Mesendoderm (in vitro differentiated cells): ENCODE measurements at regions not wholly inside any gene's neighbourhood (a gene's known extent, or its start where the extent isn't known, plus 50 kb on each side); places are given as distances from the start of the nearest gene placed in this dataset.
"Not testable (repeated sequence)": the region's sequence is repeated elsewhere in the genome, so short reads cannot be mapped to it uniquely, and the experiment has no call there.

Experiments used
- DNase-seq: peaks from one replicate; pipeline ENCODE4 v3.0.0; 2013
- H2AK5ac ChIP-seq: 2 replicates; pipeline ENCODE4 v1.6.1; 2013; ENCODE audit warnings: low read length, inconsistent platforms
- H2BK120ac ChIP-seq: 2 replicates; pipeline ENCODE4 v1.6.1; 2013; ENCODE audit warnings: low read depth, mild to moderate bottlenecking, low read length, moderate library complexity, mixed read lengths
- H2BK15ac ChIP-seq: replicated peaks from 2 replicates; pipeline ENCODE4 v1.6.1; 2013; ENCODE audit warnings: low read depth, mild to moderate bottlenecking, moderate library complexity
- H2BK5ac ChIP-seq: 2 replicates; pipeline ENCODE4 v1.6.1; 2013; ENCODE audit warnings: low read length, inconsistent platforms
- H3K18ac ChIP-seq: 2 replicates; pipeline ENCODE4 v1.6.1; 2013; ENCODE audit warnings: mild to moderate bottlenecking, low read length, mixed read lengths
- H3K23ac ChIP-seq: one replicate; pipeline ENCODE4 v1.6.1; 2013; ENCODE audit warnings: low read length
- H3K27ac ChIP-seq: 2 replicates; pipeline ENCODE4 v1.5.1; 2013; ENCODE audit warnings: low read depth, mild to moderate bottlenecking, inconsistent platforms, low read length, moderate library complexity
- H3K27me3 ChIP-seq: 2 replicates; pipeline ENCODE4 v1.6.1; 2013; ENCODE audit warnings: low read length, control low read depth, mild to moderate bottlenecking, inconsistent platforms; ENCODE audit not compliant: insufficient read depth, poor library complexity
- H3K36me3 ChIP-seq: 2 replicates; pipeline ENCODE4 v1.6.1; 2013; ENCODE audit warnings: low read length, inconsistent platforms; ENCODE audit not compliant: control insufficient read depth, insufficient read depth
- H3K4ac ChIP-seq: one replicate; pipeline ENCODE4 v1.6.1; 2013; ENCODE audit warnings: low read depth, mild to moderate bottlenecking, low read length, moderate library complexity
- H3K4me1 ChIP-seq: 2 replicates; pipeline ENCODE4 v1.6.1; 2013; ENCODE audit warnings: low read depth, low read length, inconsistent platforms; ENCODE audit not compliant: control insufficient read depth
- H3K4me2 ChIP-seq: 2 replicates; pipeline ENCODE4 v1.6.1; 2013; ENCODE audit warnings: low read length
- H3K4me3 ChIP-seq: 2 replicates; pipeline ENCODE4 v1.5.1; 2013; ENCODE audit warnings: mild to moderate bottlenecking, low read length
- H3K56ac ChIP-seq: one replicate; pipeline ENCODE4 v1.6.1; 2013; ENCODE audit warnings: low read length
- H3K79me1 ChIP-seq: 2 replicates; pipeline ENCODE4 v1.6.1; 2013; ENCODE audit warnings: low read length, inconsistent platforms
- H3K79me2 ChIP-seq: 2 replicates; pipeline ENCODE4 v1.6.1; 2013; ENCODE audit warnings: mild to moderate bottlenecking, low read length; ENCODE audit not compliant: control insufficient read depth, insufficient read depth
- H3K9ac ChIP-seq: 2 replicates; pipeline ENCODE4 v1.6.1; 2013; ENCODE audit warnings: low read length, inconsistent platforms
- H4K5ac ChIP-seq: one replicate; pipeline ENCODE4 v1.6.1; 2013; ENCODE audit warnings: low read length
- H4K8ac ChIP-seq: one replicate; pipeline ENCODE4 v1.6.1; 2013; ENCODE audit warnings: low read depth, mild to moderate bottlenecking, control low read depth, low read length, moderate library complexity
- WGBS: extraction: QIAGEN DNeasy Blood & Tissue Kit; methylation state at CpG from one replicate; pipeline ENCODE4 v1.1.7; 2013; ENCODE audit warnings: low lambda C conversion rate, missing lambda C conversion rate; ENCODE audit not compliant: insufficient coverage; ENCODE audit errors: extremely low coverage; 5-methylcytosine and 5-hydroxymethylcytosine counted together

DNA sequence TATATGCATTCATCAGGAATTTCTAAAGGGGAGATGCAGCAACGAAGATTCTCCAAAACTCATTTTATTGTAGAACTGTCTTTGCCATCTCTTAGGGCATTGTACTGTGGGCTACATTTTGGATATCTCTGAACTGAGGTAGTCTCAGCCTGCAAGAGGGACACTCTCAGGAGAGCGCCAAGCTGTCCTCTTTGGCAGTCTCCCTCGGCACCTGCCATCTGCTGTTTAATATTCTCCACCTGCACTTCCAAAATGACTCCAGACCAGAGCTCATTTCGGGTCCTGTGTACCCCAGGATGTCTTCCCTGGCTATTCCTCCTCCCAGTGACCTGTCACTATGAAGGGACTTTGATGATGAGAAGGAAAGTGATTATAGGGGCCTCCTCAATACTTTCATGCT is 356.3 kb upstream of the C1orf174 start:
- Histone ChIP-seq H3K56ac (no peak overlapping the region), H3K79me2 (no peaks in the 10 kb centered on the region), H3K36me3 (no peaks in the 10 kb centered on the region), H3K4me1 (no peaks in the 10 kb centered on the region), H3K18ac (no peak overlapping the region), H2BK5ac (no peak overlapping the region), H4K8ac (no peak overlapping the region), H2AK5ac (no peak overlapping the region), H2BK15ac (no peak overlapping the region), H3K79me1 (no peaks in the 10 kb centered on the region), H3K27ac (no peak overlapping the region), H3K4me2 (no peak overlapping the region), H3K4ac (no peak overlapping the region), H3K9ac (no peak overlapping the region), H3K23ac (no peak overlapping the region), H3K27me3 (no peaks in the 10 kb centered on the region), H3K4me3 (no peak overlapping the region), H2BK120ac (no peak overlapping the region), H4K5ac (no peak overlapping the region)
- no peak for DNase-seq
- WGBS = no CpG with 5 or more reads among the region's 4 CpGs

DNA sequence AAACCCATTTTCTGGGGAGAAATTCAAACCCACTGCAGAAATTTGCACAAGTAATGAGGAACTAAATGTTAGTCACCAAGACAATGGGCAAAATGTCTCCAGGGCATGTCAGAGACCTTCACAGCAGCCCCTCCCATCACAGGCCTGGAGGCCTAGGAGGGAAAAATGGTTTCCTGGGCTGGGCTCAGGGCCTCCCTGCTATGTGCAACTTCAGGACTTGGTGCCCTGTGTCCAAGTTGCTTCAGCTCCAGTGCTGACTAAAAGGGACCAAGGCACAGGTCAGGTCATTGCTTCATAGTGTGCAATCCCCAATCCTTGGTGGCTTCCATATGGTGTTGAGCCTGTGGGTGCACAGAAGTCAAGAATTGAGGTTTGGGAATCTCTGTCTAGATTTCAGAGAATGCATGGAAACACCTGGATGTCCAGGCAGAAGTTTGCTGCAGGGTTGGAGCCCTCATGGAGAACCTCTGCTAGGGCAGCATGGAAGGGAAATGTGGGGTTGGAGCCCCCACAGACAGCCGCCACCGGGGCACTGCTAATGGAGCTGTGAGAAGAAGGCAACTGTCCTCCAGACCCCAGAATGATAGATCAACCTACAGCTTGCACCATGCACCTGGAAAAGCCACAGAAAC is 358.2 kb upstream of the C1orf174 start:
- not testable (repeated sequence) for H2BK15ac ChIP-seq, H3K4me2 ChIP-seq, H3K18ac ChIP-seq, H3K4me1 ChIP-seq, H3K36me3 ChIP-seq, H3K79me2 ChIP-seq, H3K27ac ChIP-seq, DNase-seq, H3K9ac ChIP-seq, H3K56ac ChIP-seq, H3K79me1 ChIP-seq, H2BK5ac ChIP-seq, H3K23ac ChIP-seq, H2AK5ac ChIP-seq, H3K27me3 ChIP-seq, H2BK120ac ChIP-seq, H4K5ac ChIP-seq, H4K8ac ChIP-seq, H3K4ac ChIP-seq, H3K4me3 ChIP-seq
- no CpG with 5 or more reads among the region's 2 CpGs for whole genome bisulfite sequencing

DNA sequence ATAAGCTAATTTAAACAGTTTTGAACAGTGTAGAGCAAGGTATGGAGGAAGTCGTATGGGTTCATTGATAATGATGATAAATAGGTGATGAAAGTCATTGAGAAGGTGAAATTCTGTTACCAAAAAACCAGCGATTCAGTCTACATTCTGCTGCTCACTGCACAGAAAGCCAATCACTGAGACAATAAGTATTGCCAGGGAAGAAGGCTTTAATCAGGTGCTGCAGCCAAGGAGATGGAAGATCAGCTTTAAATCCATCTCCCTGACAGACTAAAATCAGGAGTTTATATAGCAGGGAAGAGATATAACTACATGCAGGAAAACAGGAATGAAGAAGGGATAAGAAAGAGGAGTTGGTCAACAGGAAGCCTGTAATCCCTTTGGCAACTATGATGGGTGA is 361.3 kb upstream of the C1orf174 start:
- Histone ChIP-seq H3K4me3 (no peak overlapping the region), H3K27me3 (no peaks in the 10 kb centered on the region), H3K4ac (no peak overlapping the region), H3K4me2 (no peak overlapping the region), H3K23ac (no peak overlapping the region), H3K18ac (no peak overlapping the region), H3K79me2 (no peaks in the 10 kb centered on the region), H3K4me1 (no peaks in the 10 kb centered on the region), H3K27ac (no peak overlapping the region), H2AK5ac (no peak overlapping the region), H3K36me3 (no peaks in the 10 kb centered on the region), H4K8ac (no peak overlapping the region), H4K5ac (no peak overlapping the region), H2BK120ac (no peak overlapping the region), H2BK5ac (no peak overlapping the region), H3K9ac (no peak overlapping the region), H3K56ac (no peak overlapping the region), H3K79me1 (no peaks in the 10 kb centered on the region), H2BK15ac (no peak overlapping the region)
- no CpG with 5 or more reads among the region's 2 CpGs for WGBS
- DNase-seq = no peak

- Histone ChIP-seq H2BK120ac (no peak overlapping the region), H2AK5ac (no peak overlapping the region), H3K23ac (no peak overlapping the region), H3K4me3 (no peak overlapping the region), H3K4ac (no peak overlapping the region), H3K9ac (no peak overlapping the region), H3K4me2 (no peak overlapping the region), H4K8ac (no peak overlapping the region), H4K5ac (no peak overlapping the region), H3K18ac (no peak overlapping the region), H2BK15ac (no peak overlapping the region), H3K4me1 (no peaks in the 10 kb centered on the region), H2BK5ac (no peak overlapping the region), H3K27ac (no peak overlapping the region), H3K56ac (no peak overlapping the region), H3K27me3 (no peaks in the 10 kb centered on the region), H3K79me2 (no peaks in the 10 kb centered on the region), H3K36me3 (no peaks in the 10 kb centered on the region), H3K79me1 (no peaks in the 10 kb centered on the region)
- no CpG with 5 or more reads among the region's 2 CpGs for WGBS
- DNase-seq = no peak
Measured at GRCh38 chr1:4262665-4263064, 362.6 kb upstream of the C1orf174 start.

DNA sequence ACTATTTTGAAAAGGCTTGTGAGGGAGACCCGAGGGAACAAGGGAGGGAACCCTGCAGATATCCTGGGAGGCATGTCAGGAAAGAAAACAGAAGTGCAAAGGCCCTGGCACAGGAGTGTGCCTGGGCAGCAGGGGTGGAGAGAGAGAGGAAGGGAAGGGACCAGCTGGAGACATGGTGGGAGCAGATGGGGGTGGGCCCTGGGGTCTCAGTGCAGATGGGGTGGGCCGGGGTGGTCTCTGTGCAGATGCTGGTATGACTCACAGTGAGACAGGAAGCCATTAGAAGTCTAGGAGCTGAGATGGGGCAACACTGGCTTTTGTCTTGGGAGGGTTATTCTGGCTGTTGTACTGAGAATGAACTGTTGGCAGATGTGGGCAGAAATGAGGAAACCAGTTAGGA is 363.6 kb upstream of the C1orf174 start:
- Histone ChIP-seq H3K23ac (no peak overlapping the region), H3K27me3 (no peaks in the 10 kb centered on the region), H3K4ac (no peak overlapping the region), H3K79me2 (no peaks in the 10 kb centered on the region), H2AK5ac (no peak overlapping the region), H4K5ac (no peak overlapping the region), H3K36me3 (no peaks in the 10 kb centered on the region), H2BK5ac (no peak overlapping the region), H2BK120ac (no peak overlapping the region), H3K9ac (no peak overlapping the region), H3K56ac (no peak overlapping the region), H3K4me2 (no peak overlapping the region), H3K79me1 (no peaks in the 10 kb centered on the region), H3K18ac (no peak overlapping the region), H3K4me3 (no peak overlapping the region), H2BK15ac (no peak overlapping the region), H3K4me1 (no peaks in the 10 kb centered on the region), H4K8ac (no peak overlapping the region), H3K27ac (no peak overlapping the region)
- no CpG with 5 or more reads among the region's 2 CpGs for WGBS
- DNase-seq = no peak

- Histone ChIP-seq H2BK120ac (no peak overlapping the region), H3K79me2 (no peaks in the 10 kb centered on the region), H3K27me3 (no peaks in the 10 kb centered on the region), H2BK15ac (no peak overlapping the region), H3K4me3 (no peak overlapping the region), H3K36me3 (no peaks in the 10 kb centered on the region), H2BK5ac (no peak overlapping the region), H3K4ac (no peak overlapping the region), H3K23ac (no peak overlapping the region), H3K4me1 (no peaks in the 10 kb centered on the region), H3K9ac (no peak overlapping the region), H3K27ac (no peak overlapping the region), H4K8ac (no peak overlapping the region), H3K79me1 (no peaks in the 10 kb centered on the region), H4K5ac (no peak overlapping the region), H3K18ac (no peak overlapping the region), H3K4me2 (no peak overlapping the region), H2AK5ac (no peak overlapping the region), H3K56ac (no peak overlapping the region)
- no CpG with 5 or more reads among the region's 1 CpG for WGBS
- no peak for DNase-seq
Measured at GRCh38 chr1:4265836-4266235, 365.8 kb upstream of the C1orf174 start.
